Skin of body (tissue), 1 donor: ENCODE measurements at regions not wholly inside any gene's neighbourhood (a gene's known extent, or its start where the extent isn't known, plus 50 kb on each side); places are given as distances from the start of the nearest gene placed in this dataset.

Experiments used
- DNase-seq: peaks from one replicate; lab custom pipeline; 2025; lab: John Stamatoyannopoulos, UW

- no peak for DNase-seq
Observed at GRCh38 chr16:55380485-55380884, 56.5 kb downstream of the IRX6 start.

- DNase-seq = no peak
Observed at GRCh38 chr16:55384288-55385247, 60.6 kb downstream of the IRX6 start.

- no peak for DNase-seq
Observed at GRCh38 chr16:55385359-55385758, 61.4 kb downstream of the IRX6 start.

GRCh38 chr16:55386534-55387296 is 62.7 kb downstream of the IRX6 start:
- DNase-seq = no peak

- DNase-seq = no peak
Observed at GRCh38 chr16:55388131-55388862, 64.3 kb downstream of the IRX6 start.

GRCh38 chr16:55389426-55390073 is 65.5 kb downstream of the IRX6 start:
- DNase-seq = no peak

- no peak for DNase-seq
Observed at GRCh38 chr16:55390630-55391237, 66.7 kb downstream of the IRX6 start.

GRCh38 chr16:55391760-55392375 is 67.9 kb downstream of the IRX6 start:
- DNase-seq = no peak

- DNase-seq = no peak
Observed at GRCh38 chr16:55392701-55393100, 68.7 kb downstream of the IRX6 start.

GRCh38 chr16:55393991-55394390 is 70.0 kb downstream of the IRX6 start:
- peak; percentile 90 for DNase-seq

GRCh38 chr16:55398762-55399161 is 74.8 kb downstream of the IRX6 start:
- no peak for DNase-seq

GRCh38 chr16:55399911-55400310 is 75.9 kb downstream of the IRX6 start:
- DNase-seq = no peak

GRCh38 chr16:55401046-55401445 is 77.0 kb downstream of the IRX6 start:
- DNase-seq = no peak

- DNase-seq = no peak
Observed at GRCh38 chr16:55403464-55403863, 75.5 kb upstream of the MMP2 start.

- no peak for DNase-seq
Observed at GRCh38 chr16:55406651-55407050, 72.3 kb upstream of the MMP2 start.

- no peak for DNase-seq
Observed at GRCh38 chr16:55408661-55409060, 70.3 kb upstream of the MMP2 start.

- DNase-seq = peak; percentile 53
Observed at GRCh38 chr16:55411231-55411630, 67.8 kb upstream of the MMP2 start.

- DNase-seq = no peak
Observed at GRCh38 chr16:55418586-55418985, 60.4 kb upstream of the MMP2 start.

- no peak for DNase-seq
Observed at GRCh38 chr16:55421226-55421625, 57.8 kb upstream of the MMP2 start.

GRCh38 chr16:55426865-55427484 is 52.0 kb upstream of the MMP2 start:
- no peak for DNase-seq
